ENCODE measurements at regions not wholly inside any gene's neighbourhood (a gene's known extent, or its start where the extent isn't known, plus 50 kb on each side); places are given as distances from the start of the nearest gene placed in this dataset.

GRCh38 chr1:243996223-243996622 is 54.9 kb upstream of the ZBTB18 start:
- no peaks in the 10 kb centered on the region for H3K36me3 Mint-ChIP-seq
- H3K9me3 Mint-ChIP-seq = no peaks in the 10 kb centered on the region
- no peak overlapping the region for H3K4me3 Mint-ChIP-seq
- H3K27me3 Mint-ChIP-seq (ENCODE audit: low read depth in 3 of 3) = peaks cover 0 to 4% (median 1%) of the 10 kb centered on the region in 3 donors
- H3K4me1 Mint-ChIP-seq = no peaks in the 10 kb centered on the region
- DNase-seq = no peak
- no peak overlapping the region for H3K27ac Mint-ChIP-seq

GRCh38 chr1:243991650-243992049 is 59.4 kb upstream of the ZBTB18 start:
- H3K4me3 Mint-ChIP-seq = no peak overlapping the region
- peaks cover 0 to 4% (median 4%) of the 10 kb centered on the region in 3 donors for H3K36me3 Mint-ChIP-seq
- DNase-seq = no peak
- H3K9me3 Mint-ChIP-seq = no peaks in the 10 kb centered on the region
- no peak overlapping the region for H3K27ac Mint-ChIP-seq
- peaks cover 1 to 4% (median 2%) of the 10 kb centered on the region in 3 donors for H3K27me3 Mint-ChIP-seq (ENCODE audit: low read depth in 3 of 3)
- H3K4me1 Mint-ChIP-seq = no peaks in the 10 kb centered on the region

DNA sequence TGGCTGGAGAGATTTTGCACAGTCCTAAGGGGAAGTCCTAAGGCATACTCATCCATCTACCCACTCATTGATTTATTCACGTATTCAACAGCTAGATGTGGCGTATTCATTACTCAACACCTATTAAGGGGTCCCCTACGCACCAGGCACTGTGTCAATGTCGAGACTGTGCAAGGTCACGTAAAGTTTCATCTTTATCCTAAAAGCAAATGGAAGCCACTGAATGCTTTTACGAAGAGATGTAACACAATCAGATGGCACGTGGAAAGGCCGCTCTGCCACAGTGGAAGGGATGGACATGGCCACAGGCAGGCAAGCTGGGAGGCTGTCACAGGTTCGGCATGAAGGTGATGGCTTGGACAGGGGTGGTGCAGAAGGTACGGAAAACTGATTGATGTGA is 66.3 kb upstream of the ZBTB18 start:
- DNase-seq = no peak
- Mint-ChIP-seq H3K27ac (no peak overlapping the region), H3K27me3 (ENCODE audit: low read depth in 3 of 3) (peaks cover 0 to 10% (median 6%) of the 10 kb centered on the region in 3 donors), H3K36me3 (peaks cover 0 to under 1% (median under 1%) of the 10 kb centered on the region in 3 donors), H3K4me1 (no peaks in the 10 kb centered on the region), H3K4me3 (no peak overlapping the region), H3K9me3 (no peaks in the 10 kb centered on the region)

DNA sequence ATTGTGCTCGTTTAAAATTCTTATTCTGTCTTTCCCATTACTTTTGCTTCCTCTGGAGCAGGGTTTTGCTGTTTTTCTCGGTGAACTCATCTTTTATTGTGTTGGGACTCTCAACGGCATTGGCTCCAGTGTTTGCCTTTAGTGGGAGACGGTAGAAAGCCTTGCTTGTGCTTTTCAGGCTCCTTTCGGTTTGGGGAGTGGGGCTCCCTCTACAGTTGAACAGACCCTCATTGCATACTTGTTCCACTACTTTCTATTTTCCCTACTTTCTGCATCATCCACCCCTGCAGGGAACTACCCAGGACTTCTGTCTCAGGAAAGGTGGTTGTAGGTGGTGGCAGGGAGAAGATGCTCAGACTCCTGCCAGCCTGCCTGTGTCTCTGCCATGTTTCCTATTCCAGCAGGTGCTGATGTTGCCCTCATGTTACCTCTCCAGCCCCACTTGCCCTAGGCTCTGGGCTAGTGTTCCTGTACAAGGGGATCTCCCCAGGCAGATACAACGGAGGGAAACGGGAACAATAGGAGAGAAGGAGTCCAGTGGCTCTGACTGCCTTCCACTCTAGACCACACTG is 68.5 kb upstream of the ZBTB18 start:
- no peaks in the 10 kb centered on the region for H3K4me1 Mint-ChIP-seq

DNA sequence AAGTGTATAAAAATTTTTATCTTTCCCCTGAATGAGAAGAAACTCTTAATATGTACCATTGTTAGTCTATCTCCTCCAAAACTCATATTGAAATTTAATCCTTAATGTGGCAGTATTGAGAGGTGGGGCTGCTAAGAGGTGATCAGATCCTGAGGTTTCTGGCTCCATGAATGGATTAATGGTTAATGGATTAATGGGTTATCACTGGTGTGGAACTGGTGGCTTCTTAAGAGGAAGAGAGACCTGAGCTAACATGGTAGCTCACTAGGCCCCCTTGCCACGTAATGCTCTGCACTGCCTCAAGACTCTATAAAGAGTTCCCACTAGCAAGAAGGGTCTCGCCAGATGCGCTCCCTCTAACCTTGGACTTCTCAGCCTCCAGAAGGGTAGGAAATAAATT is 70.6 kb upstream of the ZBTB18 start:
- Mint-ChIP-seq H3K9me3 (no peaks in the 10 kb centered on the region), H3K36me3 (no peaks in the 10 kb centered on the region), H3K27me3 (ENCODE audit: low read depth in 3 of 3) (peaks cover 4 to 6% (median 5%) of the 10 kb centered on the region in 3 donors), H3K4me3 (no peak overlapping the region), H3K4me1 (no peaks in the 10 kb centered on the region), H3K27ac (no peak overlapping the region)
- no peak for DNase-seq

More for the DNA sequence above, 68.5 kb upstream of the ZBTB18 start:
- H3K27ac Mint-ChIP-seq = no peak overlapping the region
- peaks cover 4 to 10% (median 5%) of the 10 kb centered on the region in 3 donors for H3K27me3 Mint-ChIP-seq (ENCODE audit: low read depth in 3 of 3)
- no peak for DNase-seq
- H3K9me3 Mint-ChIP-seq = no peaks in the 10 kb centered on the region
- H3K4me3 Mint-ChIP-seq = no peak overlapping the region
- H3K36me3 Mint-ChIP-seq = no peaks in the 10 kb centered on the region

DNA sequence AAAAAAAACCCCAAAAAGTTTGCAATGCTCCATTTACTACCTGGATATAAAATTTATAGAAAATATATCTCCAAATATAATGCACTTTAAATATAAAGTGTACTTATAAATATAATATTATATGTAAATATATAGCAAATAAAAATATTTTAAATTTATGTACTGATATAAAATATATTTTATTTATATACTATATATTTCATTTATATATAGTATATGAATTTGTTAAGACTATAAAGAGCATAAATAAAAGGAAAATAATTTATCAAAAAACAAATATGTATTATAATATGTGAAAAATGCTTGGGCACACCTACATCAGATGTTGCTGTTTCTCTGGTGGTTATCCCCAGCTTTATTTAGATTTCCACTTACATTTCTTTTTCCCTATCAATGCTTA is 71.0 kb upstream of the ZBTB18 start:
- Mint-ChIP-seq H3K27ac (no peak overlapping the region), H3K36me3 (no peaks in the 10 kb centered on the region), H3K9me3 (no peaks in the 10 kb centered on the region), H3K4me3 (no peak overlapping the region), H3K27me3 (ENCODE audit: low read depth in 3 of 3) (peaks cover 5 to 7% (median 5%) of the 10 kb centered on the region in 3 donors), H3K4me1 (no peaks in the 10 kb centered on the region)
- DNase-seq = no peak

GRCh38 chr1:243979396-243979795 is 71.7 kb upstream of the ZBTB18 start:
- no peak overlapping the region for H3K4me3 Mint-ChIP-seq
- H3K27ac Mint-ChIP-seq = no peak overlapping the region
- peaks cover 2 to 7% (median 5%) of the 10 kb centered on the region in 3 donors for H3K27me3 Mint-ChIP-seq (ENCODE audit: low read depth in 3 of 3)
- no peaks in the 10 kb centered on the region for H3K36me3 Mint-ChIP-seq
- no peak for DNase-seq
- H3K9me3 Mint-ChIP-seq = no peaks in the 10 kb centered on the region
- H3K4me1 Mint-ChIP-seq = no peaks in the 10 kb centered on the region

DNA sequence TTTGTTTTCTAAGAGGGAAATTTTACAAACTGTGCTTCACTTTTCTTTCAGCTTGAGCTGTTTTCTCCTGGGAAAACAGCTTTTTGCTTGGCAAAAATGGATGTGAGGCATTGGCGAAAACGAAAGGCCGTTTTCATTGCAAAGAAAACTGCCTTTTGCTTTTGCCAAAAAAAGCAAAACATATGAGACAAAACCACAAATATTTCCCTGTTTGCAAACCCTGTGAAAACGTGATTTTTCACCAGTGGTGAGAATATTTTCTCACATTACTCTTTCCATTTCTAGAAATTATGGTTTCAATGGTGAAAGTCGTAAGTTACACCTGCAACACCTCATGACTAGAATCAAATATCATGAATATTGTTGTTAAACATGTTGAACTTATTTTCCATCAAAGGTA is 74.0 kb upstream of the ZBTB18 start:
- Mint-ChIP-seq H3K27me3 (ENCODE audit: low read depth in 3 of 3) (peaks cover 0 to 5% (median 5%) of the 10 kb centered on the region in 3 donors), H3K27ac (no peak overlapping the region), H3K4me3 (no peak overlapping the region), H3K9me3 (no peaks in the 10 kb centered on the region), H3K4me1 (no peaks in the 10 kb centered on the region), H3K36me3 (no peaks in the 10 kb centered on the region)
- no peak for DNase-seq

DNA sequence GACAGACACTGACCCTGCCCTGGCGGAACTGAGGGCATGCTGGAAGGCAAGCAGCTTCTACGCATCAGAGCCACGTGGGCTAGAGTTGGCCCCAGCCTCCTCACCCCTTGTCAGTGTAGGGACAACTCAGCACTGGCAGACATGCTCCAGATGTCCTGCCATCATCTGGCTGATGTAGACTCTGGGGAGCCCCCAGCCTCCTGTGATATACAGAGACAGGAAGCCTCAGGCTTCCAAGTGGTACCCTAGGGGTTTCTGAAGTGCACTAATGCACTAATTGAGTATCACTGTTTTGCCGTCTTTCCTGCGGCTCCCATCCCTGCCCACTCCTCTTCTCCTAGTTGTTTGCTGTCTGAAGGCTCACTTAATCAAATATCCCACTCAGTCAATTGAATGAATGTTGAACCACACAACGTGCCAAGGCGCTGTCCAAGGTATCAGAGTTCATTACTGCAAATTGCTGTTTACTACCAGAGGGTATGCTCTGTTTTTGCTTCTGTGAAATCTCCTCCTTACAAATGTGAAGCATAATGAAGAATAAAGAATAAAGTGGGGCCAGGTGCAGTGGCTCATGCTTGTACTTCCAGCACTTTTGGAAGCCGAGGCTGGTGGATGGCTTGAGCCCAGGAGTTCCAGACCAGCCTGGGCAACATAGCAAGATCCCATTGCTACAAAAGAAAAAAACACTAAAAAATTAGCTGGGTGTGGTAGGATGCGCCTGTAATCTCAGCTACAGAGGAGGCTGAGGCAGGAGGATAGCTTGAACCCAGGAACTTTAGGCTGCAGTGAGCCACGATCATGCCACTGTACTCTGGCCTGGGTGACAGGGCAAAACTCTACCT is 76.4 kb upstream of the ZBTB18 start:
- H3K27ac Mint-ChIP-seq = no peak overlapping the region
- H3K27me3 Mint-ChIP-seq (ENCODE audit: low read depth in 3 of 3) = peaks cover 4 to 5% (median 5%) of the 10 kb centered on the region in 3 donors
- H3K4me1 Mint-ChIP-seq = no peaks in the 10 kb centered on the region
- no peak for DNase-seq
- no peaks in the 10 kb centered on the region for H3K9me3 Mint-ChIP-seq
- no peak overlapping the region for H3K4me3 Mint-ChIP-seq
- no peaks in the 10 kb centered on the region for H3K36me3 Mint-ChIP-seq

DNA sequence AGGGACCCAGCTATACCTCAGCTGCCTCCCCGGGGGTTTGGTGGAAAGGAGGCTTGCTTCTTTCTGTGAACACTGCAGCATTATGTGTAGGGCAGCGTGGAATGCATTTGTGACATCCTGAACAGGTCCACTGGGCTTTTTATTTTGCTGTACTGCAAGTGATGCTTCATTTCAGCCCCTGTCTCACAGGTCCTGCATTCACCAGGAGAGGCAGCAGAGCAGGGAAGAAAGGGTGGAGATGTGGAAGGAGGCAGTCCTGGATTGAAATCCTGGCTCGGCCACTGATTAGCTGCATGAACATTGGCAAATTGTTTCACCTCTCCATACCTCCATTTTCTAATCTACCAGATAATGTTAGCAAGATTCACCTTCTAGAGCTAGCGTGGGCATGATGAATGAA is 77.9 kb upstream of the ZBTB18 start:
- Mint-ChIP-seq H3K9me3 (no peaks in the 10 kb centered on the region), H3K36me3 (no peaks in the 10 kb centered on the region), H3K27ac (no peak overlapping the region), H3K4me3 (no peak overlapping the region), H3K27me3 (ENCODE audit: low read depth in 3 of 3) (peaks cover 0 to 6% (median 5%) of the 10 kb centered on the region in 3 donors), H3K4me1 (no peaks in the 10 kb centered on the region)
- no peak for DNase-seq

DNA sequence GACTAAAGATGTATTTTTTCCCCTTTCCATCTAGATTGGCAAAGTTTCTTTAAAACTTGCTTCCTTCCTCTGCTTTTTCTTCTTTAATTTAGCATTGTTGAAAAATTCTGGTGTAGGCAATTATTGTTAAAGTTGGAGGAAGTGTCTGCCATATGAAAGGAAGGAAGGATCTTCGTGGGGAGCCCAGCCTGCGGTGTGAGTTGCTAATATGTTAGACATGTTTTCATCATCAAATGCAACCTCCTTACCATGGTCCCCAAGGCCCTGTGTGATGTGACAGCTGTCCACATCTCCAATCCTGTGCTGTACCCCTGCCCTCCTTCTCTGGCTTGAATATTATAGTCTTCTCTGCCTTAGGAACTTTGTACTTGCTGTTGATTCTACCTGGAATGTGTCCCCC is 81.0 kb upstream of the ZBTB18 start:
- H3K36me3 Mint-ChIP-seq = no peaks in the 10 kb centered on the region
- peaks cover 0 to 8% (median 2%) of the 10 kb centered on the region in 3 donors for H3K27me3 Mint-ChIP-seq (ENCODE audit: low read depth in 3 of 3)
- no peak overlapping the region for H3K4me3 Mint-ChIP-seq
- H3K27ac Mint-ChIP-seq = no peak overlapping the region
- H3K4me1 Mint-ChIP-seq = no peaks in the 10 kb centered on the region
- no peak for DNase-seq
- H3K9me3 Mint-ChIP-seq = no peaks in the 10 kb centered on the region

- H3K4me1 Mint-ChIP-seq = no peaks in the 10 kb centered on the region
- no peaks in the 10 kb centered on the region for H3K9me3 Mint-ChIP-seq
- H3K27me3 Mint-ChIP-seq (ENCODE audit: low read depth in 3 of 3) = peaks cover 0 to 8% (median 2%) of the 10 kb centered on the region in 3 donors
- H3K36me3 Mint-ChIP-seq = no peaks in the 10 kb centered on the region
- no peak overlapping the region for H3K27ac Mint-ChIP-seq
- DNase-seq = no peak
- no peak overlapping the region for H3K4me3 Mint-ChIP-seq
Measured at GRCh38 chr1:243968413-243968812, 82.7 kb upstream of the ZBTB18 start.

GRCh38 chr1:243964915-243965314 is 86.2 kb upstream of the ZBTB18 start:
- no peak overlapping the region for H3K4me3 Mint-ChIP-seq
- DNase-seq = no peak
- H3K36me3 Mint-ChIP-seq = no peaks in the 10 kb centered on the region
- peaks cover 2 to 7% (median 2%) of the 10 kb centered on the region in 3 donors for H3K27me3 Mint-ChIP-seq (ENCODE audit: low read depth in 3 of 3)
- H3K9me3 Mint-ChIP-seq = no peaks in the 10 kb centered on the region
- no peaks in the 10 kb centered on the region for H3K4me1 Mint-ChIP-seq
- no peak overlapping the region for H3K27ac Mint-ChIP-seq

- no peaks in the 10 kb centered on the region for H3K4me1 Mint-ChIP-seq
- DNase-seq = no peak
- peaks cover 2 to 11% (median 2%) of the 10 kb centered on the region in 3 donors for H3K27me3 Mint-ChIP-seq (ENCODE audit: low read depth in 3 of 3)
- H3K9me3 Mint-ChIP-seq = no peaks in the 10 kb centered on the region
- no peaks in the 10 kb centered on the region for H3K36me3 Mint-ChIP-seq
- no peak overlapping the region for H3K27ac Mint-ChIP-seq
- H3K4me3 Mint-ChIP-seq = no peak overlapping the region
Measured at GRCh38 chr1:243963571-243963970, 87.5 kb upstream of the ZBTB18 start.
